22Rv1 (cell line): ENCODE measurements at regions not wholly inside any gene's neighbourhood (a gene's known extent, or its start where the extent isn't known, plus 50 kb on each side); places are given as distances from the start of the nearest gene placed in this dataset.

Experiments used
- H3K27ac ChIP-seq: fragments of 450-650 bp; 2 replicates; pipeline ENCODE4 v1.5.1; 2017
- ZFX ChIP-seq: fragments of 450-650 bp; IDR thresholded peaks from 2 replicates; pipeline ENCODE4 v1.6.1; 2017; ENCODE audit warnings: antibody characterized with exemption, borderline replicate concordance
- TF ChIP-seq, protein P1 (sequence below): fragments of 450-650 bp; IDR thresholded peaks from 2 replicates; pipeline ENCODE4 v1.5.1; 2017; ENCODE audit warnings: mild to moderate bottlenecking

DNA sequence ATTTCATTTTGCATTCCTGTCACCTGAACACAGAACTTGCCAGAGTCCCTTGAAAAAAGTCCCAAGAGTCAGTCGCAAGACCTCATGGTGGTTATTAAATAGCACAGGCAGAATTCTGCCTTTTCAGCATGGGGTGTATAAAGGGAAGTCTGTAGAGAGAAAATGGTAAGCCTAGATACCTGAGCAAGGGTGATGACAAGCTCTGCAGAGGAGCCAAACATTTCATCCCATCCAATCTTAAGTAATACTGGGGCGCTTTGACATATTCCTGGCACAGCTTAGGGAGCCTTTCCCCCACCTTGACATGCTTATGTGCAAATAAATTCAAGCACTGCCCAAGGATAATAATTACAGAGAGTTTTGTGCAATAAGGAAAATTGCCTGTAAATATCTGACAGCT lies 213.0 kb downstream of the INHBA start:
- no peak overlapping the region for H3K27ac ChIP-seq
- TF ChIP-seq ZFX, result no peak
- TF ChIP-seq, protein P1, sequence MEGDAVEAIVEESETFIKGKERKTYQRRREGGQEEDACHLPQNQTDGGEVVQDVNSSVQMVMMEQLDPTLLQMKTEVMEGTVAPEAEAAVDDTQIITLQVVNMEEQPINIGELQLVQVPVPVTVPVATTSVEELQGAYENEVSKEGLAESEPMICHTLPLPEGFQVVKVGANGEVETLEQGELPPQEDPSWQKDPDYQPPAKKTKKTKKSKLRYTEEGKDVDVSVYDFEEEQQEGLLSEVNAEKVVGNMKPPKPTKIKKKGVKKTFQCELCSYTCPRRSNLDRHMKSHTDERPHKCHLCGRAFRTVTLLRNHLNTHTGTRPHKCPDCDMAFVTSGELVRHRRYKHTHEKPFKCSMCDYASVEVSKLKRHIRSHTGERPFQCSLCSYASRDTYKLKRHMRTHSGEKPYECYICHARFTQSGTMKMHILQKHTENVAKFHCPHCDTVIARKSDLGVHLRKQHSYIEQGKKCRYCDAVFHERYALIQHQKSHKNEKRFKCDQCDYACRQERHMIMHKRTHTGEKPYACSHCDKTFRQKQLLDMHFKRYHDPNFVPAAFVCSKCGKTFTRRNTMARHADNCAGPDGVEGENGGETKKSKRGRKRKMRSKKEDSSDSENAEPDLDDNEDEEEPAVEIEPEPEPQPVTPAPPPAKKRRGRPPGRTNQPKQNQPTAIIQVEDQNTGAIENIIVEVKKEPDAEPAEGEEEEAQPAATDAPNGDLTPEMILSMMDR, result no peak

DNA sequence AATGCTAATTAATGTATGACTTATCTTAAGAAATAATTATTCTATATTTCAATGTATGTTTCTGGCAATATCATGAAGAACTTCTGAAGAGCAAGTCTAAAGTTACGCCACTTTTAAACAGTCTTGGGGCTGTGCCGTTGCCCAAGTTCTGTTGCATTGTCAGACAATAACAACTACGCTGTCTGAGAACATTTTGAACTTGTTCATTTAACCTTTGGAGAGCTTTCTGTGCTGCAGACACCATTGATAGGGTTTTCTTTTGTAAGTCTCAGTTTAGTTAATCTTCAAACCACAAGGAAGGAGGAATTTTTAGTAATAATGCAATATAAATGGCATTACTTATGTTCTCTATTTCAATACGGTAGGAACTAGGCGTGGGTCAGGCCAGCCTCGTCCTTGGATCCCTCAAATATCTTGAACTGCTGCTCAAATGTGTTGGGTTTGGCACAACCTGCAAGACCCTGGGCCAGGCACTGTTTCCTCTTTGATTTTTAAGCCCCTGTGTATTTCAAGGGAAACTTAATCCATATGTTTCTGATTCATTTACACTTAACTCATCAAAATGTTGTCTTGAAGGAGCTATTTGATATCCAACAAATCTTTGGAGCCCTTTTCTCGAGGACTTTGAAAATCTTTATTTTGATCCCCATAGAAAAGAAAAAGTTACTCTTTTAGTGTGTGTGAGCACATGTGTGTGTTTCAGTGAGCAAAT lies 215.5 kb downstream of the INHBA start:
- TF ChIP-seq, protein P1, result no peak
- no peak for TF ChIP-seq ZFX
- no peak overlapping the region for H3K27ac ChIP-seq

DNA sequence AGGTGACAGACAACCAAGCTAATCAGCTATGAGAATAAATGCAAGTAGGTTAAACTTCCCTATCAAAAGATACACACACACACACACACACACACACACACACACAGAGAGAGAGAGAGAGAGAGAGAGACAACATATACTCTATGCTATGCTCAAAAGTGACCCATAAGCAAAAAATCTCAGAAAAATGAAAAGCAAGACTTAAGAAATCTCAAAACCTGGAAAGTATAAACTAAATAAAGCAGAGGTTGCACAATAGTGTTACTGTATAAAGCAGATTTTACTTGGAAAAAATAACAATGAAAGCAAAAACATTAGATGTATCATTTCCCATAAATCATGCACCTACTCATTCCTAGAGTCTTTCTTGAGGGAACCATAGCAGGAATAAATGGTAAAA lies 221.5 kb downstream of the INHBA start:
- no peak overlapping the region for H3K27ac ChIP-seq
- no peak for TF ChIP-seq ZFX
- TF ChIP-seq, protein P1, result no peak

DNA sequence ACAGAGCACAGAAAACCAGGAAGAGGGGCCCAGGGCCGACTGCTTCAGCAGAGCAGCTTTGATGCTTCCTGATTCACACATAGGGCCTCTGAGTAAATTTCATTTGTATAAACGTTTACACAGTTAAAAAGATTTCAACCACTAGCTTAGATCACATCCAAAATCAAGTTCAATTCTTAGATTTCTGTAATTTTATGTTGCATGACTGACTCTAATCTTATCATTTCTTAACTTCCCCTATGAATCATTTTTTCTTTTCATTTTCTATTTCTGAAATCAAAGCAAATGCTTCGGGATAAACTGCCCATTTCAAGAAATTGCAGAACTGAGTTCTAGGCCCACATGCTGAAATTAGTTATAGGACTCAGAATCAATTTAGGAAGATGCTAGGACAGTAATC lies 224.7 kb downstream of the INHBA start:
- H3K27ac ChIP-seq, result no peak overlapping the region
- no peak for TF ChIP-seq ZFX
- TF ChIP-seq, protein P1, result no peak

DNA sequence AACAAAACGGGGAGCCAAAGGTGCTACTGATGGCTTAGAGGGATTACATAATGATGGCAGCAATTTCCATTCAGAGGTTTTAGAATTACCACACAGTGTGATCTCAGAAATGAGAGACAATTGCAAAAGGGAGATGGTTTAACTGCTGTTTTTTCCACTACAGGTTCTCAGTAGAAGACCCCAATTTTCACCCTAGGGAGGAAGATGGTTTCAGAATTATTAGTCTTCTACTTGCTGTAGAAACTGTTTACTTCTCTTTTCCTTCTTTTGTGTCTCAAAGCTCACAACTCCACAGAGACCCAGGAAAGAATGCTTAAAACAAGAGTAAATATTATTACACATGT lies 226.5 kb downstream of the INHBA start:
- TF ChIP-seq, protein P1, result no peak
- no peak for TF ChIP-seq ZFX
- no peak overlapping the region for H3K27ac ChIP-seq

DNA sequence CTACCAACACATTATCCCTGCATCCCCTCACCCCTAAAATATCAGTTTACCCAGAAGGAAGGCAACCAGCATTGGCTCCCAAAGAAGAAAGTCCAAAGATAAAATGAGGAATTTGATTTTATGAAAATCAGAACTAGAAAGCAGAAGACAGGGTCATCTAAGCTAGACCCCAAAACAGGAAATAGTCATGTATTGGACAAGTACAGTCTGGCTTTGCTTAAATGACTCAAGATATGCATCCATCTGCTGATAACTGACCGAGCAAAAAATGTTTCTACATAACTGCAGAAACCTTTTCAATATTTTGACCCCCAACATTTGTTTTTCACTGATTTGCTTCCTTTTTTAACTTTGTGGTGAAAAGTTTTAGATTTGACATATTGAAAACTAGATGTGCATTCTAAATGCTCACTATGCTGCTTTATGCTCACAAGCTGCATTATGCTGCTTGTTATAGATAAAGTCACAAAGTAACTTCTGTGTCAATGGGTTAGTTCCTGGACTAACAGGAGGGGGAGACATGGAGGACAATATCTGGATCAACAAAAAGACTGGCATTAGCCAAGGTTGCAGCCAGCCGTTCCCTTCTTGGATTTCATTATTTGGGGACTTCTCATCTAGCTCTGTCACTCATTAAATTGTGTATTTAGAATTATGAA lies 227.0 kb downstream of the INHBA start:
- no peak overlapping the region for H3K27ac ChIP-seq
- TF ChIP-seq, protein P1, result no peak
- no peak for TF ChIP-seq ZFX

DNA sequence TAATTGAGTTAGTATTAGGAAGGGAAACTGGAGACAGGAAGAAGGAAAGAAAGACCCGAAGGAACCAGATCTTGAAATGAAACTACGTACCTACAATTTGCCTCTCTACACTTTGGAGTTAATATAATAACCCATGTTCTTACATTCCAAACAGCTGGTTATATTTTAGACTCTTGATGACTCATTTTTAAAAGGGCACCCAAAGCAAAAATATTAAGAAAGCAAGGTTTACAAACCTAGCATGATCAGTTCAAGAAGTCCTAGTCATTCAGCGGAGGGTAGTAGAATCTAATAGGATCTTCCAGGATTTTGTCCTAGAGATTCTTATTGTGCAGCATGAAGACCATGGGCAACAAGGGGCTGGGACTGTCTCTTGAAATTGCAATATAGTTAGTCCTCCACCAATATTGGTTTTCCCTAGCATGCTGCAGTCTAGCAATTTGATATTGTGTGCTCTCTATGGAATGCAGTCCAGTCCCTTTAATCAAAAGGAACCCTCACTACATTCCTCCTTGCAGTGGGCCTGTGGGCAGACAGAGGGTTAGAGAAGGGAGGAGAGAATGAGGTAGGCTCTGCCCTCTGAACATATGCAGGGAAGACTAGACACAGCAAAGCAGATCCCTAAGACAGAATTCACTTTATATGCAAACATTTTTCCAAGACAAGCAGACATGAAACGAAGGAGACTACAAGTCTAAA lies 230.3 kb downstream of the INHBA start:
- no peak for TF ChIP-seq ZFX
- TF ChIP-seq, protein P1, result no peak
- H3K27ac ChIP-seq, result no peak overlapping the region
